ENCODE measurements at regions not wholly inside any gene's neighbourhood (a gene's known extent, or its start where the extent isn't known, plus 50 kb on each side); places are given as distances from the start of the nearest gene placed in this dataset.

DNA sequence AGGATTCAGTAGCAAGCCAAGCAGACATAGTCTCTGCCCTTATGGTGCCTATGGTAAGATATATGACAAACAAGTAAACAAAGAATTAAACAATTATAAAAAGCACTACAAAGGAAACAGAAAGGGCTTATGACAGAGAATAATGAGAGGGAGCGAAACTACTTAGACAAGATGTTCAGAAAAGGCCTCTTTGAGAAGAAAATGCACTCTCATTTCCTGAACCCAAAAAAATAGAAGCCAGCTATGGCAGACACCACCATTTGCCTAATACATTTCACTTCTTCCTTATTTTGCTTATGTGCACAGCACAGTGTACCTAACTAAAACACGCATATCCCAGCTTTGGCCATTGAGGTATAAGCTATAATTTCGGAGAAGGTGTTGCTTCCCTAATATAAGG is 465.5 kb upstream of the PPP2R3A start:
- ChIA-PET POLR2A (no interaction called here), CTCF (interaction anchor here (2.1 kb wide), 1 partner anchor 705 kb away, joined by 8 read pairs; the partner anchor contains the start of gene EPHB1)
- TF ChIP-seq, protein P1, sequence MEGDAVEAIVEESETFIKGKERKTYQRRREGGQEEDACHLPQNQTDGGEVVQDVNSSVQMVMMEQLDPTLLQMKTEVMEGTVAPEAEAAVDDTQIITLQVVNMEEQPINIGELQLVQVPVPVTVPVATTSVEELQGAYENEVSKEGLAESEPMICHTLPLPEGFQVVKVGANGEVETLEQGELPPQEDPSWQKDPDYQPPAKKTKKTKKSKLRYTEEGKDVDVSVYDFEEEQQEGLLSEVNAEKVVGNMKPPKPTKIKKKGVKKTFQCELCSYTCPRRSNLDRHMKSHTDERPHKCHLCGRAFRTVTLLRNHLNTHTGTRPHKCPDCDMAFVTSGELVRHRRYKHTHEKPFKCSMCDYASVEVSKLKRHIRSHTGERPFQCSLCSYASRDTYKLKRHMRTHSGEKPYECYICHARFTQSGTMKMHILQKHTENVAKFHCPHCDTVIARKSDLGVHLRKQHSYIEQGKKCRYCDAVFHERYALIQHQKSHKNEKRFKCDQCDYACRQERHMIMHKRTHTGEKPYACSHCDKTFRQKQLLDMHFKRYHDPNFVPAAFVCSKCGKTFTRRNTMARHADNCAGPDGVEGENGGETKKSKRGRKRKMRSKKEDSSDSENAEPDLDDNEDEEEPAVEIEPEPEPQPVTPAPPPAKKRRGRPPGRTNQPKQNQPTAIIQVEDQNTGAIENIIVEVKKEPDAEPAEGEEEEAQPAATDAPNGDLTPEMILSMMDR (IDR thresholded peaks at IDR 0.05; ENCODE audit: control extremely low read depth, extremely low read depth, low read depth, missing control alignments) = no peak
- DNase-seq (ENCODE audit: extremely low spot score) = no peak

- DNase-seq (ENCODE audit: extremely low spot score) = no peak
- TF ChIP-seq, protein P1 (IDR thresholded peaks at IDR 0.05; ENCODE audit: control extremely low read depth, extremely low read depth, low read depth, missing control alignments) = no peak
- ChIA-PET CTCF (interaction anchor here (0.9 to 1.9 kb wide), 5 partner anchors 9 to 708 kb away, joined by 3 to 12 read pairs (median 3); partner anchors contain the start of gene EPHB1), POLR2A (no interaction called here)
These were observed 462.3 kb upstream of the PPP2R3A start for GRCh38 chr3:135503065-135503759.

DNA sequence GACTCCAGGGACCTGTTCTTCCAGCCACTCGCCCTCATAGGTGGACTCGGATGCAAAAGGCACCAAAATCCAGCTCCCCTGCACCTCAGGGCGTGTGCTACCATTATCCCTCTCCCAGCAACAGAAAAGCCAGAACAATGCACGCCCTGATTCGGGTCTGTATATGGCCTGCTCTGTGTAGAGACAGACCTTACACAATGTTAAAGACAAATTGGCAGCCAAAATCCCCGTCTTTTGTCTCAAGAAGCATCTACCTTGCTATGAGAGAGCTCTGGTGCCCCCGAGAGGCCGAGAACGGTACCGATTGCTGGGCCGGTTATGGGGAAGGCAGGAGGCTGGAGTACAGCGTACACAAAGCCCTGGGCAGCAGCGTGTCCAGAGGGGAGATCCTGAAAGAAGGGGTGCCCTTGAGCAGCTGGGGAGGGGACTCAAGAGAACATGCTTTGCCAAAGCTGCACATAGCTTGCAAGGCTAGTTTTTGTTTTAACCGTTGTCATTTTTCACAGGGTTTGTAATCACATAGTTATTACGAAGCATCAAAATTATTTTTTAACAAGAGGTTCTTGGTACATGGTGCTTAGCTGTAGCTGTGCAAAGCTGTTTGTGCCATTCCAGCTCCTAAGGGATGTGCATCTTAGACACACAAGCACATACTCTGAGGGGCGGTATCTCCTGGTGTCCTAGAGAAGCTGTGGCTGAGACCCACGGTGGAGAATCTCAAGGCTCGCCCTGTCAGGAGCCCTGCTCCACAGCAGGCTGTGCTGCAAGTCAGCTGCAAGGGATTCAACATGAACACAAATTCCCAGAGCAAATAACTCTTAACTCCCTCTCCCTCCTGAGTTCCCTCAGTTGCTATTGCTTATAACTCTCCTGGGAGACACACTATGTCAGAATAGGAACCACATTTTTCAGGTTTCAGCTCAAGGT is 461.5 kb upstream of the PPP2R3A start:
- POLR2A ChIA-PET = no interaction called here
- TF ChIP-seq, protein P1 (IDR thresholded peaks at IDR 0.05; ENCODE audit: control extremely low read depth, extremely low read depth, low read depth, missing control alignments) = peak; percentile 59

DNA sequence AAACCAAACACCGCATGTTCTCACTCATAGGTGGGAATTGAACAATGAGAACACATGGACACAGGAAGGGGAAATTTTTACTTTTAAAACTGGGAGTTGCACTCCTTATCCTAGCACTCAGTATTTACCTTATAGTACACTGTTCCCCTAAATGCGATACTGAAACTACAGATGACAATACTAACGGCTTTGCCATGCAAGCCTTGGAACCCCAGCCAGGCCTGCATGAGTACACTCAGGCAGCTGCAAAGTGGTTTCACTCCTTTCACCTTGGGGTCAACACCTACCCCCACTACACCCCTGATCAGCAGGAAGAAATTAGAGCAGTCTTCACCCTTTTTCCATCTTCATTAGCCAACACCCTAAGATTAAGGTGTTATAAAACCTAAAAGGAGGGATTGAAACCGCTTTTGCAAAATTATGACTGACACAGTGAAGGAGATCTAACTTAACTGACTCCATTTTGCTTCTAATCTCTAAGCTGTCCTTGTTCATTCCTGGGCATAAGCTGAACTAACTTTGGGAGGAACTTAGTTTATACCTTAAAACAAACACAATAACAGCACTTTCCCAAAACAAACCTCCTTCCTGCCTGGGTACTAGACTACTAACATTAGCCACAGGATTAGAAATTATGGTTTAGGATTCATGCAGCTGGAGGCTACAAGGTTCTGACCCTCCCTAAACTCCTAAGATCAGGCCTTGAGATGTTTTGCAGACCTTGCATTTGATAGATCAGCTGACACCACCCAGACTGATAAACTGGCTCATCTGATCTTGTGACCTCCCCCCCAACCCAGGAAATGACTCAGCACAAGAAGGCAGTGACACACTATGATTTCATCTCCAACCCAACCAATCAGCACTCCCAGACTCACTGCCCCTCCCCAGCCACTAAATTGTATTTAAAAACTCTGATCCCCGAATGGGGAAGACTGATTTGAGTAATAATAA is 452.1 kb upstream of the PPP2R3A start:
- POLR2A ChIA-PET = no interaction called here
- CTCF ChIA-PET = interaction anchor here (1.1 kb wide), 1 partner anchor 63 kb away, joined by 3 read pairs; no protein-coding TSS in a partner anchor
- DNase-seq (ENCODE audit: extremely low spot score) = no peak

More for the DNA sequence above, 461.5 kb upstream of the PPP2R3A start:
- CTCF ChIA-PET = interaction anchor here (0.8 to 1.9 kb wide), 5 partner anchors 9 to 709 kb away, joined by 3 to 12 read pairs (median 3); partner anchors contain the start of gene EPHB1
- peak; percentile 49 for DNase-seq (ENCODE audit: extremely low spot score)

GRCh38 chr3:135514060-135514448 is 451.5 kb upstream of the PPP2R3A start:
- TF ChIP-seq, protein P1 (IDR thresholded peaks at IDR 0.05; ENCODE audit: control extremely low read depth, extremely low read depth, low read depth, missing control alignments) = no peak
- CTCF ChIA-PET = interaction anchor here (1.1 kb wide), 1 partner anchor 63 kb away, joined by 3 read pairs; no protein-coding TSS in a partner anchor

More for the DNA sequence above, 452.1 kb upstream of the PPP2R3A start:
- TF ChIP-seq, protein P1 (IDR thresholded peaks at IDR 0.05; ENCODE audit: control extremely low read depth, extremely low read depth, low read depth, missing control alignments) = no peak

More at GRCh38 chr3:135514060-135514448, 451.5 kb upstream of the PPP2R3A start:
- POLR2A ChIA-PET = no interaction called here
- no peak for DNase-seq (ENCODE audit: extremely low spot score)
